ENCODE measurements at regions not wholly inside any gene's neighbourhood (a gene's known extent, or its start where the extent isn't known, plus 50 kb on each side); places are given as distances from the start of the nearest gene placed in this dataset.

- no peak for TF ChIP-seq CTCF (IDR thresholded peaks at IDR 0.05; ENCODE audit: extremely low read depth in 1 of 2, insufficient read depth in 1 of 2, low read depth in 1 of 2, low read length in 2 of 2)
- TF ChIP-seq POLR2A (IDR thresholded peaks at IDR 0.05; ENCODE audit: low read depth, low read length), result no peak
Measured at GRCh38 chr5:124395926-124396325, 350.5 kb downstream of the ZNF608 start.

Data from endothelial cell of umbilical vein (primary cell).